Astrocyte of the cerebellum (primary cell): ENCODE measurements at regions not wholly inside any gene's neighbourhood (a gene's known extent, or its start where the extent isn't known, plus 50 kb on each side); places are given as distances from the start of the nearest gene placed in this dataset.
"Not testable (repeated sequence)": the region's sequence is repeated elsewhere in the genome, so short reads cannot be mapped to it uniquely, and the experiment has no call there.

Source experiments
- DNase-seq: peaks from one replicate; pipeline ENCODE4 v3.0.0-alpha.2; 2011; ENCODE audit warnings: low read depth
- H3K4me3 ChIP-seq: 2 replicates; pipeline ENCODE4 v1.5.1; 2011; ENCODE audit warnings: mild to moderate bottlenecking, low read depth, low read length, moderate library complexity
- CTCF ChIP-seq: IDR thresholded peaks from 2 replicates; pipeline ENCODE4 v1.5.1; 2012; ENCODE audit warnings: low read length, low read depth, moderate library complexity, mild to moderate bottlenecking; ENCODE audit errors: missing control alignments
- in situ Hi-C: cut with HindIII; loops from 2 replicates; pipeline ENCODE4 v1.10.0; 2017; ENCODE audit warnings: low sequenced_read_pairs

DNA sequence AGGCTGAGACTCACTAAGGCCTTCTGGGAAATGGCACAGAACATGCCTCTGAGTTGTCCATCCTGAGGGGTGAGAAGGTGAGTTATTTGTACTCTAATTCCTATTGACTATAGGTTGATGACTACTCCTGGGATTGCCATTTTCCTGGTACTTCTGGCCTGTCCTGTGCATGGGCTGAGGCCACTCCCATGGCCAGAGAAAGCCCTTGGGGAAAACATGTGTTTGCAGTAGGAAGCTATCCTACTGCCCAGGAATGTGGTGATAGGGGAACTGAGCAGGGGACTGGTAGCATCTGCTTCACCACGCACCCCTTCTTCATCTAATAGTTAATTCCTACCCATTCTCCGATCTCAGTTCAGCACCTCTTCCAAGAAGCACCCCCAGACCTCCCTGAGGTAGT lies 62.6 kb upstream of the MEX3C start:
- TF ChIP-seq CTCF, result no peak
- H3K4me3 ChIP-seq, result no peak overlapping the region
- no peak for DNase-seq
- in situ Hi-C loops, result no loop called here

- in situ Hi-C loops, DNase-seq, H3K4me3 ChIP-seq: not testable (repeated sequence)
Measured at GRCh38 chr18:51266077-51266476, 68.6 kb upstream of the MEX3C start.

DNA sequence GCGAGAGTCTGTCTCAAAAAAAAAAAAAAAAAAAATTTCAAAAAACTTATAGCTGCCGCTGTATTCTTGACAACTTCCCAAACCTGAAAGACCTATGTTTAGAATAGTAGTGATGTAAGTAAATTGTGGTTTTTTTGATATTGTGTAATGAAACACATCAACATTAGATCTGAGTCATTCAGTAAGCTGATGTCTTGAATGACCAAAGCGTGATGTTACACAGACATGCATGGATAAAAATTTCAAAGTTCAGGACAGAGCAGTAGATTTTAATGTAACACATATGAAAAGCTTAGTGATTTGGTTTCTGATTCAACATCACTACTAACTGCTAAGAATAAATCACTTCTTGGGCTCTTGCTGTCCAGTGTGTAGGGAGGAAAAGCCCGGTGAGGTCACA lies 69.3 kb upstream of the MEX3C start:
- no peak overlapping the region for H3K4me3 ChIP-seq
- no peak for DNase-seq
- TF ChIP-seq CTCF, result no peak
- in situ Hi-C loops, result no loop called here

DNA sequence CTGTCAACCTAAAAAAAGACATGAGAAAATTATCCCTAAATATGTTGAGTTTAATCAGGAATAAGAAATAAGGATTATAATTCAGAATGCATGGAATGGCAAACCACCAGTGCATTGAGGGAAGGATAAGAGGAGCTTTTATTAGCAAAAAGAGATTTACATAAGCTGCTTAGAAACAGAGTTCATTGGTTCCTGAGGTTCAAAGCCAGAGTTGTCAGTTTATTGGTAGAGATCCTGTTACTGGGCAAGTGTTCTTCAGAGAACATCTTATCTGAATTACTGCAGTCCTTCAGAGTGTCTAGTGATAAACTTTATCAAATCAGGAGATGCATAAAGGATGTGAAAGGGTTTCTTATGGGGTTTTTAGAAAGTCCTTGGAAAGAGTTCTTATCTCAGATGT lies 76.0 kb upstream of the MEX3C start:
- H3K4me3 ChIP-seq, result no peak overlapping the region
- DNase-seq, result no peak
- no peak for TF ChIP-seq CTCF
- in situ Hi-C loops, result no loop called here

DNA sequence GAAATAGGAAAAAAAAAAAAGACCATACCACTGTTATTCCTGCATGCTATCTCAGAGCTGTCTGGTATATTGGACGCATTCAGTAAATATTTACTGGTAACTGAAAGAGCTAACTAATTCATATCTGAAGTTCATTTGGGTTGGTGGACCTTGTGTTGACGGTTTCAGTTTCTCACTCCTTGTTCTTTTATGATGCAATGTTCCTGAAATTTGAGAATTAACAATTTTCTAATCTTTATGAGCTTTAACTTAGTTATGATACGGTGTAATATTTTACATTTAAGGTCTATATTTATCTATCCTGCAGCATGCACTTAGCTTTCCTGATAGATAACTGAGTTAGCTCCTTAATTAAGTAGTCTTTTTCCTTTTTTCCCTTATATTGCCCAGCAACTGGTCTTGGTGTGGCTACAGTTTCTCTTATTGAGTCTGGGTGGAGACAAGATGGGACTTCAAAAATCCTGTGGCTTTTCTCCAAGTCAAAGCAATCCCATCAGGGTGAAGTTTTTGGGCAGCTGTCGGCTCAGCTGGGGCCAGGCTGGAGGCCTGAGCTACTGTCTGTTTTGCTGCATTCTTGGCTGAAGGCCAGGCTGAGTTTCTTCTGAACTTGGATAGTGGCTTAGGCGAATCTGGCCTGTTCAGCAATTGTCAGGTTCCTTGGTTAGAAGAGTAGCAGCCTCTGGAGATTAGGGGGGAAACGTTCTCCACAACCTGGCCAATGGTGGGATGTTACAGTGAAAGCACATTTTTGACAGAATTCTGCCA lies 78.4 kb upstream of the MEX3C start:
- TF ChIP-seq CTCF, result no peak
- peak; percentile 12 for DNase-seq
- in situ Hi-C loops, result no loop called here
- no peak overlapping the region for H3K4me3 ChIP-seq

DNA sequence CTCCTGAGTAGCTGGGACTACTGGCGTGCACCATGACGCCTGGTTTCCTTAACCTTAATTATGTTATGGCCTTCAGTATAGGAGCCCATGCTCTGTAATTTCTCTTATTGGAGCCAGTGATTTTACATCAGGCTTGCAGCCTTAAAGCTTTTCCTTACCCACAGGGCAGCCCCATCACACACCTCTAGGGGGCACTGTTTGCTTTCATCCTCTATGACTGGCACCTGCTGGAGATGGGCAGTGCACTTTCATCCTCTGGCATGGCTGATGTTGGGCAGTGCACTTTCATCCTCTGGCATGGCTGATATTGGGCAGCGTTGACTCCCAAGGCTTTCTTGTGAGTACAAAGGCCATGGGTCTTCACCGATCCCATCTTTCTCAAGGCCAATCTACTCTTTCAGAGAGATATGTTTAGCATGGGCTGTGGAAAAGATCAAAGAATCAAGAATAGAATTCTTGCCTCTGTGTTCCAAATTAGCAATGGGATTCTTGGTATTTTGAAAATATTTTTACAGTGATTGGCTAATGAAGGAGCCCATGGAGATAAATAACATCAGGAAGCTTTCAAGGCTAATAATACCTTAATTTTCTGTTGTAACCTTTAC lies 80.7 kb upstream of the MEX3C start:
- in situ Hi-C loops, result no loop called here
- H3K4me3 ChIP-seq, result no peak overlapping the region
- no peak for DNase-seq
- peak; percentile 56 for TF ChIP-seq CTCF

DNA sequence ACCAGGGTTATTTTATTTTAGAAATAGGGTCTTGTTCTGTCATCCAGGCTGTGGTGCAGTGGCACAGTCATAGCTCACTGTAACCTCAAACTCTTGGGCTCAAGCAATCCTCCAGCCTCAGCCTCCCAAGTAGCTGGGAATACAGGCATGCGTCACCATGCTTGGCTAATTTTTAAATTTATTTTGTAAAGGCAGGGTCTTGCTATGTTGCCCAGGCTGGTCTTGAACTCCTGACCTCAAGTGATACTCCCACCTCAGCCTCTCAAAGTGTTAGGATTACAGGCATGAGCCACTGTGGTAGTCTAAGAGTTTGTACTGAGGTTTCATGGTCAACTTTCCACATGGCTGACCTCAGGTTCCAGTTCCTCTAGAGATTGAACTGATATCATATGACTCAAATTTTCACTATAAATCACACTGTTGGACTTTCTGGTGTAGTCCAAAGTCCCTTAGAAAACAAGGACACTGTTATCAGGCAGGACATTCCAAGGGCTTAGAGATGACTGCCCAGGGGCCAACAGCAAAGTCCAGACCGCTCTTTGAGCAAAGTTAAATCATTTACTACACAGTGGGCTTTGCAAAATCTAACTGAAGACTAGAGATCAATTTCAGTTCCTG lies 82.0 kb upstream of the MEX3C start:
- H3K4me3 ChIP-seq, result no peak overlapping the region
- no peak for DNase-seq
- no peak for TF ChIP-seq CTCF
- in situ Hi-C loops, result no loop called here
